ENCODE measurements at regions not wholly inside any gene's neighbourhood (a gene's known extent, or its start where the extent isn't known, plus 50 kb on each side); places are given as distances from the start of the nearest gene placed in this dataset.

DNA sequence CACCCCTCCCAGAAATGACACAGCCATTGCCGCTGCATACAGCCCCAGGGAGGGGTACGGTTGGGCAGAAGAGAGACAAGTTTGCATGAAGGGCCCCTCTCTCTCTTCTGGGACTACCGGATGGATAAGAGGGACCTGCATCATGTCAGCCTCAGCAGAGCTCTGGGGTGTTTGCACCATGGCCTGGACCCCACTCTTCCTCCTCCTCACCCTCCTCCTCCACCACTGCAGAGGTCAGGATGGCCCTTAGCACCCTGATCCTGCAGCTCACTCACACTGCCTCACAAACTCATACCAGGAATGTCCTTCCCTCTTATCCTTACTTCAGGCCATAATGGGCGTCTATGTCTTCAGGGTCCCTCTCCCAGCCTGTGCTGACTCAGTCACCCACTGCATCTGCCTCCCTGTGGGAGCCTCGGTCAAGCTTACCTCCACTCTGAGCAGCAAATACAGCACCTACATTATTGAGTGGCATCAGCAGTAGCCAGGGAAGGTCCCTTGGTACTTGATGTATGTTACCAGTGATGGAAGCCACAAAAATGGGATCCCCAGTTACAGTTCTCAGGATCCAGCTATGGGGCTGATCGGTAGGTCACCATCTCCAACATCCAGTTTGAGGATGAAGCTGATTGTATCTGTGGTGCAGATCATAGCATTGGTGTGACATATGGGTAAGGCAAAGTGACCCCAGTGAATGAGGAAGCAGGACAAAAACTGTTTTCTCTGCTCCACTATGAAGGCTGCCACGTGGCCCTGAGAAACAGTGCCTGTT, 62.2 kb upstream of the VPREB1 start:
- no peak for TF ChIP-seq EZH2phosphoT487 (IDR thresholded peaks at IDR 0.05; ENCODE audit: low read depth)
- TF ChIP-seq, protein P1, sequence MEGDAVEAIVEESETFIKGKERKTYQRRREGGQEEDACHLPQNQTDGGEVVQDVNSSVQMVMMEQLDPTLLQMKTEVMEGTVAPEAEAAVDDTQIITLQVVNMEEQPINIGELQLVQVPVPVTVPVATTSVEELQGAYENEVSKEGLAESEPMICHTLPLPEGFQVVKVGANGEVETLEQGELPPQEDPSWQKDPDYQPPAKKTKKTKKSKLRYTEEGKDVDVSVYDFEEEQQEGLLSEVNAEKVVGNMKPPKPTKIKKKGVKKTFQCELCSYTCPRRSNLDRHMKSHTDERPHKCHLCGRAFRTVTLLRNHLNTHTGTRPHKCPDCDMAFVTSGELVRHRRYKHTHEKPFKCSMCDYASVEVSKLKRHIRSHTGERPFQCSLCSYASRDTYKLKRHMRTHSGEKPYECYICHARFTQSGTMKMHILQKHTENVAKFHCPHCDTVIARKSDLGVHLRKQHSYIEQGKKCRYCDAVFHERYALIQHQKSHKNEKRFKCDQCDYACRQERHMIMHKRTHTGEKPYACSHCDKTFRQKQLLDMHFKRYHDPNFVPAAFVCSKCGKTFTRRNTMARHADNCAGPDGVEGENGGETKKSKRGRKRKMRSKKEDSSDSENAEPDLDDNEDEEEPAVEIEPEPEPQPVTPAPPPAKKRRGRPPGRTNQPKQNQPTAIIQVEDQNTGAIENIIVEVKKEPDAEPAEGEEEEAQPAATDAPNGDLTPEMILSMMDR (IDR thresholded peaks at IDR 0.05; ENCODE audit: low read depth, low read length) = no peak
